T-helper 17 cell (primary cell): ENCODE measurements at regions not wholly inside any gene's neighbourhood (a gene's known extent, or its start where the extent isn't known, plus 50 kb on each side); places are given as distances from the start of the nearest gene placed in this dataset.
"Not testable (repeated sequence)": the region's sequence is repeated elsewhere in the genome, so short reads cannot be mapped to it uniquely, and the experiment has no call there.

ENCODE experiments used
- ATAC-seq: fragments of 150-1000 bp; cut with Tn5 transposase; 2 replicates; pipeline ENCODE4 v1.10.0; 2021; ENCODE audit warnings: mild to moderate bottlenecking, moderate library complexity
- DNase-seq, 3 donors: peaks; one replicate each; pipeline versions ENCODE4 v3.0.0 to v3.0.0-alpha.2; 2020 to 2021
- H3K9me3 ChIP-seq: one replicate; pipeline ENCODE4 v1.7.0; 2013; ENCODE audit warnings: low read length, mild to moderate bottlenecking; ENCODE audit not compliant: control insufficient read depth, poor library complexity, severe bottlenecking
- H3K27ac Mint-ChIP-seq: one replicate; pipeline ENCODE4 v1.8.0; 2022; ENCODE audit warnings: mild to moderate bottlenecking, moderate library complexity, mixed read lengths
- H3K27me3 Mint-ChIP-seq: one replicate; pipeline ENCODE4 v1.8.0; 2022; ENCODE audit warnings: mixed read lengths
- H3K36me3 Mint-ChIP-seq: one replicate; pipeline ENCODE4 v1.8.0; 2022; ENCODE audit warnings: low read depth, mixed read lengths
- H3K4me1 Mint-ChIP-seq: one replicate; pipeline ENCODE4 v1.8.0; 2022; ENCODE audit warnings: mild to moderate bottlenecking, mixed read lengths
- H3K4me3 Mint-ChIP-seq: one replicate; pipeline ENCODE4 v1.8.0; 2022; ENCODE audit warnings: mild to moderate bottlenecking, moderate library complexity, mixed read lengths

DNA sequence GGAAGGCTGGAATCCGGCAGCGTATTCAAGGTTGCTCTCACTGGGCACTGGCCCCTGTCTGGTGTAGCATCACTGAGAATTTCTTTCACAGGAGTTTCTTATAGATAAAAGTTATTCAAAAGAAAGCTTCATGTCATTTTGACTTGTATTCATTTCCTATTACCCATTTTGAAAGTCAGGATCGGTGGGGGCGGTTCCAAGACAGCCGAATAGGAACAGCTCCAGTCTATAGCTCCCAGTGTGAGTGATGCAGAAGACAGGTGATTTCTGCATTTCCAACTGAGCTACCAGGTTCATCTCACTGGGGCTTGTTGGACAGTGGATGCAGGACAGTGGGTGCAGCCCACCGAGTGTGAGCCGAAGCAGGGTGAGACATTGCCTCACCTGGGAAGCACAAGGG lies 51.5 kb upstream of the CDC42EP3 start:
- not testable (repeated sequence) for H3K9me3 ChIP-seq, H3K27ac Mint-ChIP-seq, H3K27me3 Mint-ChIP-seq, H3K4me3 Mint-ChIP-seq, DNase-seq, H3K4me1 Mint-ChIP-seq, ATAC-seq, H3K36me3 Mint-ChIP-seq

- H3K36me3 Mint-ChIP-seq: no peaks in the 10 kb centered on the region
- H3K4me1 Mint-ChIP-seq: peaks cover 2% of the 10 kb centered on the region
- H3K27me3 Mint-ChIP-seq: no peaks in the 10 kb centered on the region
- H3K27ac Mint-ChIP-seq: no peak overlapping the region
- no peaks in the 10 kb centered on the region for H3K9me3 ChIP-seq
- no peak for ATAC-seq
- H3K4me3 Mint-ChIP-seq: no peak overlapping the region
- DNase-seq: no peak
Observed at GRCh38 chr2:37730037-37730818, 58.8 kb upstream of the CDC42EP3 start.

- not testable (repeated sequence) for H3K4me3 Mint-ChIP-seq, H3K36me3 Mint-ChIP-seq, ATAC-seq, H3K27me3 Mint-ChIP-seq, DNase-seq, H3K4me1 Mint-ChIP-seq, H3K27ac Mint-ChIP-seq, H3K9me3 ChIP-seq
Observed at GRCh38 chr2:37732412-37732811, 61.0 kb upstream of the CDC42EP3 start.

DNA sequence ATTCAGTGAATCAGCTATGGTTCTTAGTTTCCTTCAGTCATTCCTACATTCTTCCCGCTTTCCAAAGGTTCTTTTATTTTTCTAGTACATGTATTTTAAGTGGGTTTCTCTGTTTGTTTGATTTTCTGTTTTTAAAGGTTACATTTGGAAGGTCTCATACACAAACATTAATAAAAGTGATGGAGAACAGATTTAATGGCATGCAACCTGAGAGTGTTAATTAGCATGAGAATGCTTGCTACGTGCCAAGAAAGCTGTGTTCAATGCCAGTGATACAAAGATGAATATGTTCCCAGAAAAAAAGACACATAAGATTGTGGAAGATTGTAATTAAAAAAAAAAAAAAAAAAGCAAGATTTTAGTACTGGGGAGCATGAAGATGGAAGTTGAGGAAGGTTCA lies 61.8 kb upstream of the CDC42EP3 start:
- Mint-ChIP-seq H3K4me1 (peaks cover 2% of the 10 kb centered on the region), H3K27ac (no peak overlapping the region), H3K4me3 (no peak overlapping the region), H3K27me3 (no peaks in the 10 kb centered on the region), H3K36me3 (no peaks in the 10 kb centered on the region)
- no peaks in the 10 kb centered on the region for H3K9me3 ChIP-seq
- DNase-seq: no peak
- no peak for ATAC-seq

DNA sequence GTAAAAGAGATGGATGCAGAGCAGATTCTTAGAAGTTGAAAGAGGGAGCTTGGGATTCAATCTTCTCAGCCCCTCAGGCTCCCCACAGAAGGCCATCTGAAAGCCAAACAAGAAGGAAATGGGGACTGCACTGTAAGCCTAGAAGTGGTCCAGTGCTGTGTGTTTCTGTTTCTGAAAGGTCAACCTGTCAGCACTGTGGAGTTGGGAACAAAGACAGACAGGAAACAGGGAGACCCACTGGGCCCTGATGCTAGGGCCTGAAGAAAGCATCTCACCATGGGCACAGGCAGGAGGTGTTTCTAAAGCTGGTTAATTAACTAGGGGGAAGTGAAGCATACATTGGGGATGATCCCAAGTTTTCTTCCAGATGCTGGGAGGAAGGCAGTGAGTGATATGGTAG lies 62.5 kb upstream of the CDC42EP3 start:
- not testable (repeated sequence) for H3K9me3 ChIP-seq, H3K4me1 Mint-ChIP-seq, ATAC-seq, H3K27ac Mint-ChIP-seq, H3K27me3 Mint-ChIP-seq, H3K4me3 Mint-ChIP-seq, H3K36me3 Mint-ChIP-seq, DNase-seq

DNA sequence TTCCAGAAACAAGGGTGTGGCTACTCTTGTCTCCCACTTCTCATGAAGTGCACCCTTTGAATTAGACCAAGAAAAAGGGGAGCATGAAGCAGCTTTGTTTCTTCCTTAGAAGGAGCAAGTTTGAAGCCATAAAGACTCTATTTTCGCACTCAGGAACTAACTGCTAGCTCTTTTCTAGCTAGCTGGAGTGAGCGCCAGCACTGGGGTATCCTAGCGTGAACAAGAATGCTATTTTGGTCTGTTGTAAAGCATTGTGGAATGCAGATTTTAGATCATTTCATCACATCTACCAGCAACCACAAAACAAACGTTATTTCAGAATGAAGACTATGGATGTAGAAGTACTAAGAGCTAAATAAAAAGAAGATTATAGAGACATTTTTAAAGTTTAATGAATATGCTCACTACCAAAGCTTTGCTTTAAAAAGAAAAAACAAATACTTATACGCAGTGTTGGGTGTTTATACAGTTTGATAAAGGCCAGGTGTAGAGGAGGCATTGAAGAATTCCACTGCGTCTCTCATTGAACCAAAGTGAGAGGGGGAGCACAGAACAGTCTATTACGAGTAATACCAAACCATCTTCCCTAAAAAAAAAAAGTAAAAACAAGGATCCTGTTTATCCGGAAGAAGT lies 63.6 kb upstream of the CDC42EP3 start:
- not testable (repeated sequence) for H3K36me3 Mint-ChIP-seq, H3K27me3 Mint-ChIP-seq, H3K4me3 Mint-ChIP-seq, ATAC-seq, DNase-seq, H3K9me3 ChIP-seq, H3K27ac Mint-ChIP-seq, H3K4me1 Mint-ChIP-seq

GRCh38 chr2:37735524-37735910 lies 64.1 kb upstream of the CDC42EP3 start:
- not testable (repeated sequence) for H3K4me1 Mint-ChIP-seq, H3K27me3 Mint-ChIP-seq, DNase-seq, H3K4me3 Mint-ChIP-seq, H3K27ac Mint-ChIP-seq, ATAC-seq, H3K36me3 Mint-ChIP-seq, H3K9me3 ChIP-seq

DNA sequence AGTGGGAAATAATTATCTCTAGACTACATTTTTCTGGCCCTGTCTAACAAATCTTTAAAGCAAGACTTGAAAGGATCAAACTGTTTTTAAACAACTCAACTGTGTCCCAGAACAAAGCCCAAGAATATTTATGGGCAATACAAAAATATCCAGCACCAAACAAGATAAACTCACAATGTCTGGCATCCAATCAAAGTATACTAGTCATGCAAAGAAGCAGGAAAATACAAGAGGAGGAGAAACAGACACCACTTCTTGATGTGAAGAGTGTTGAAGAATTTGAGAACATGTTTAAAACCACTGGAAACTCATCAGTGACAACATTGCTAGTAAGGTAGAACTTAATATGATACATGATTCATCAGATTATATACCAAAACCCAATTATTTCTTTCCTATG lies 66.1 kb upstream of the CDC42EP3 start:
- H3K27me3 Mint-ChIP-seq: no peaks in the 10 kb centered on the region
- no peaks in the 10 kb centered on the region for H3K9me3 ChIP-seq
- ATAC-seq (no peak), DNase-seq (no peak)
- H3K27ac Mint-ChIP-seq: no peak overlapping the region
- peaks cover 2% of the 10 kb centered on the region for H3K36me3 Mint-ChIP-seq
- H3K4me3 Mint-ChIP-seq: no peak overlapping the region
- H3K4me1 Mint-ChIP-seq: no peaks in the 10 kb centered on the region

DNA sequence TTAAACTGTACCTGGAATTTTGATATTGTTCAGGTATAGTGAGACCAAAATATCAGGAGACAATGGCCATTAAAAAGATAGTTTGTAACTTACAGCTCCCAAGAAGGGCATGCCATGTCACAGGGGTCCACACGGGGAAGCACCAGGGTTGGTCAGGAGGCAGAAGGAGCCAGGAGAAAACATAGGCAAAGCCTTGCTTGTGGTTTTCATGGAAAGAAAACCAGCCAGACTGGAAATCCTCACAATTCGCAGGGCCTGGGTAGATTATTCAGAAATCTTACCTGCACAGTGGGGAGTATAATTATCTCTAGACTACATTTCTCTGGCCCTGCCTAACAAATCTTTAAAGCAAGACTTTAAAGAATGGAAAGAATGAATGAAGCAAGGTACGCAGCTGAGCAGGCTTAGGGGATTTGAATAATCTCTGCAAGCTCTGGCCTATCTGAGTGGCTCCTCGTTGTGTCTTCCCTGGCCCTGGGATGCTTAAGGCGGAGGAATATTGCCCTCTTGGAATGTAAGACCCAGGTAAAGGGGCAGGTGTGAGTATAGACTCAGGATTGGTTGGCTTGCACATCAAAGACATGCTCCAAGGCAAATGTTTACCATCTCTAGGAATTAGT lies 66.9 kb upstream of the CDC42EP3 start:
- no peaks in the 10 kb centered on the region for H3K4me1 Mint-ChIP-seq
- H3K27me3 Mint-ChIP-seq: no peaks in the 10 kb centered on the region
- ATAC-seq (no peak), DNase-seq (no peak)
- H3K9me3 ChIP-seq: no peaks in the 10 kb centered on the region
- H3K27ac Mint-ChIP-seq: no peak overlapping the region
- no peak overlapping the region for H3K4me3 Mint-ChIP-seq
- H3K36me3 Mint-ChIP-seq: peaks cover 2% of the 10 kb centered on the region

GRCh38 chr2:37739153-37739552 lies 67.7 kb upstream of the CDC42EP3 start:
- H3K27ac Mint-ChIP-seq: peak overlapping the region; percentile 79
- no peak for ATAC-seq
- DNase-seq: no peak
- no peaks in the 10 kb centered on the region for H3K4me1 Mint-ChIP-seq
- no peaks in the 10 kb centered on the region for H3K9me3 ChIP-seq
- peaks cover 2% of the 10 kb centered on the region for H3K36me3 Mint-ChIP-seq
- H3K27me3 Mint-ChIP-seq: no peaks in the 10 kb centered on the region
- no peak overlapping the region for H3K4me3 Mint-ChIP-seq

DNA sequence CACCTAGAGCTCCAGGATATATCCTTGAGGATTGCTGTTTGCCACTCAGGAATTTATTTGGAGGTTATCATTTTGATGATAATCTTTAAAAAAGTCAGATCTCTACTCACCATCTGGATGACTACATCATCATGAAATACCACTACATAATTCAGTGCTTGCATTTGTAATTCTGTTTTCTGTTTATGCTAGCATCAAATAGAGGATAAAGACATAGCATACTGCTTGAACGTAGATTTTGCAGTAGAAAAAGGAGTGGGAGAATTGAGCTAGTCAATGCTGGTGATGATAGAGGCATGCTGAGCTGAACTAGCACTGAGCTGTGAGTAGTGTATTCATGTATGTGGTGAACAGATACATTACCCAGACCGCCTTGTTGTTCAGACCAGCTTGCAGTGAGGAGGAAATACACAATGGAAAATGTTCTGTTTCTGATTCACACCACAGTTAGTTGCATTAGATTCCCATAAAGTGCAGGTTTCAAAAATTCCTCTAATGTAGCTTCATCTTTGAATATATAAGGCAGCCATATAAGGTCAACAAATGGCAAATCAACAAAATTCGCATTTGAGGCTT lies 68.8 kb upstream of the CDC42EP3 start:
- H3K27ac Mint-ChIP-seq: no peak overlapping the region
- no peak for ATAC-seq
- no peaks in the 10 kb centered on the region for H3K27me3 Mint-ChIP-seq
- H3K9me3 ChIP-seq: no peaks in the 10 kb centered on the region
- no peaks in the 10 kb centered on the region for H3K4me1 Mint-ChIP-seq
- DNase-seq: no peak
- H3K36me3 Mint-ChIP-seq: peaks cover 2% of the 10 kb centered on the region
- no peak overlapping the region for H3K4me3 Mint-ChIP-seq

- no peak overlapping the region for H3K4me3 Mint-ChIP-seq
Observed at GRCh38 chr2:37742286-37742685, 70.8 kb upstream of the CDC42EP3 start.

DNA sequence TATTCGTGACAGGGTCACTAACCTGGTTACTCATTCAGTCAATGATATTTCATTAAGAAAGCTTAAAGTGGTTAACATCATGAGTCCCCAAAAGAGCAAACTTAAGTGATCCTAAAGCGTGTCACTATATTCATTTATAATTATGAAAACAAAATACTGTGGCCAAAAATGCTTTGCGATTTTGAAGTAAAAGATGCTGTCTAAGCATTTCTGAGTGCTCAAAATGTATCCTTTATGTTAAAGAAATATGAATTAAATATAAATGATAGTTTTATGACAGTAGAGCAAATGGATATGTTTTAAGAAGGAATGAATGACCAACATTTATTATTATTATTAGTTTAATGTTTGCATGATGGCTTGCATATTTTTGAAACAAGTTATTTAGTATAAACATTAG lies 72.6 kb upstream of the CDC42EP3 start:
- H3K36me3 Mint-ChIP-seq: peaks cover 2% of the 10 kb centered on the region
- H3K27me3 Mint-ChIP-seq: no peaks in the 10 kb centered on the region
- H3K4me3 Mint-ChIP-seq: no peak overlapping the region
- no peak for ATAC-seq
- DNase-seq: no peak
- H3K9me3 ChIP-seq: no peaks in the 10 kb centered on the region
- H3K4me1 Mint-ChIP-seq: peaks cover 7% of the 10 kb centered on the region
- no peak overlapping the region for H3K27ac Mint-ChIP-seq

More at GRCh38 chr2:37742286-37742685, 70.8 kb upstream of the CDC42EP3 start:
- Mint-ChIP-seq H3K4me1 (peaks cover 3% of the 10 kb centered on the region), H3K27me3 (no peaks in the 10 kb centered on the region), H3K27ac (no peak overlapping the region), H3K36me3 (peaks cover 2% of the 10 kb centered on the region)
- ATAC-seq (no peak), DNase-seq (no peak)
- H3K9me3 ChIP-seq: no peaks in the 10 kb centered on the region
